ENCODE measurements at regions not wholly inside any gene's neighbourhood (a gene's known extent, or its start where the extent isn't known, plus 50 kb on each side); places are given as distances from the start of the nearest gene placed in this dataset.

DNA sequence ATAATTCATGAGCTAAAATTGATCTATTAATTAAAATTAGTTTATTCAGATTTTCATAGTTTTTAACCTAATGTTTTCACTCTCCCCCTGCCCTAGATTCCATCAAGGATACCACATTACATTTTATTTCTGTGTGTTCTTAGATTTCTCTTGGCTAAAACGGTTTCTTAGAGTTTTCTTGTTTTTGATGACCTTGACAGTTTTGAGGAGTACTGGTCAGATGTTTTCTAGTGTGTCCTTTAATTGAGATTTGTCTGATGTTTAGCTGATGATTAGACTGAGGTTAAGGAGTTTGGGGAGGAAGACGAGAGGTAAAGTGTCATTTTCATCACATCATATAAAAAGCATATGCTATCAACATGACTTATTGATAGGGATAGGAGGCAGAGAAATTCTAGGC lies 475.9 kb downstream of the SQOR start:
- Histone ChIP-seq H3K4me3 (ENCODE audit: insufficient read depth, low read depth, low read length) (no peak overlapping the region), H3K36me3 (replicated peaks; ENCODE audit: control insufficient read depth, insufficient read depth, low read length) (no peaks in the 10 kb centered on the region), H3K27me3 (ENCODE audit: control insufficient read depth, insufficient read depth, low read length) (no peaks in the 10 kb centered on the region)
- DNase-seq: no peak

DNA sequence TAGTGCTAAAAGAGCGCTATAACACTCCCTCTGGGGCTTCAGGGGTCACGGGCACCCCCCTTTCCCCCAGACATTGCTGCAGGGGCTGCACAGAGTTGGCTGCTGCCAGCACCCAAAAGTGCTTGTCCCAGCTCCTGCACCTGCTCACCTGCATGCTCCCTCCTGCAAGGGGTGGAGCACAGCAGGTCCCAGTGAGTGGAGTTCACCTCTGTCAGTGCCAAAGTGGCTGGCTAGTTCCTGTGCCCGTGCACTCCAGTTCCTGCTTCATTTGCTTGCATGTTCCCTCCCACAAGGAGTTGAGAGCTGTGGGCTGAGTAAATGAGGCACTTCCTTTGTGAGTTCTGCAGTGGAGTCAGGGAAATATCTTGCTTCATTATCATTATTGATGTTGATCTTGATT lies 476.9 kb downstream of the SQOR start:
- Histone ChIP-seq H3K27me3 (ENCODE audit: control insufficient read depth, insufficient read depth, low read length) (no peaks in the 10 kb centered on the region), H3K4me3 (ENCODE audit: insufficient read depth, low read depth, low read length) (no peak overlapping the region), H3K36me3 (replicated peaks; ENCODE audit: control insufficient read depth, insufficient read depth, low read length) (no peaks in the 10 kb centered on the region)
- no peak for DNase-seq

DNA sequence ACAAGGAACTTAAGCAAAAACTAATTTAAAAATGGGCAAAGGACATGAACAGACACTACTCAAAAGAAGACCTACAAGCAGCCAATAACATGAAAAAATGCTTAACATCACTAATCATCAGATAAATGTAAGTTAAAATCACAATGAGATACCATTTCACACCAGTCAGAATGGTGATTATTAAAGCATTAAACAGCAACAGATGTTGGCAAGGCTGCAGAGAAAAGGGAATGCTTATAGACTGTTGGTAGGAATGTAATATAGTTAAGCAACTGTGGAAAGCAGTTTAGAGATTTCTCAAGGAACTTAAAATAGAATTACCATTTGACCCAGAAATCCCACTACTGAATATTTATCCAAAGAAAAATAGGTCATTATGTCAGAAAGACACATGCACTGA lies 482.2 kb downstream of the SQOR start:
- no peak for DNase-seq
- Histone ChIP-seq H3K27me3 (ENCODE audit: control insufficient read depth, insufficient read depth, low read length) (no peaks in the 10 kb centered on the region), H3K36me3 (replicated peaks; ENCODE audit: control insufficient read depth, insufficient read depth, low read length) (no peaks in the 10 kb centered on the region), H3K4me3 (ENCODE audit: insufficient read depth, low read depth, low read length) (no peak overlapping the region)

DNA sequence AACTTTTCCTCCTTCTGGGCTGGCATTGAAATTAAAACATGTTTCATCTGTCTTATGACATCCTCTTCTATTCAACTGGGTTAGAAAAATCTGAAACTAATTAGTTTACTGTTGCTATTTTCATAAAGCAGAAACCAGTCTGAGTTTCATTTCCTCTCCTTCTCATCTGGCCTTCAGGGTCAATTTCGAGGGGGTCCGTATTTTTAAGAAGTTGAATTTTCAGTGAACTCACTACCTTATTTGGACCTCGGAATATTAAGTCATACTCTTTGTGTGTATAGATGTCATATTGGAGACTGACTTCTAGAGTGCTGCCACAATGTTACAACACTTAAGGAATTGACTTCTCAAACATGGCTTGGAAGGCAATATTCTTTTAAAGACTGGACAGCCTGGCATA lies 485.9 kb downstream of the SQOR start:
- DNase-seq: no peak
- no peaks in the 10 kb centered on the region for H3K27me3 ChIP-seq (ENCODE audit: control insufficient read depth, insufficient read depth, low read length)
- no peaks in the 10 kb centered on the region for H3K36me3 ChIP-seq (replicated peaks; ENCODE audit: control insufficient read depth, insufficient read depth, low read length)
- no peak overlapping the region for H3K4me3 ChIP-seq (ENCODE audit: insufficient read depth, low read depth, low read length)

DNA sequence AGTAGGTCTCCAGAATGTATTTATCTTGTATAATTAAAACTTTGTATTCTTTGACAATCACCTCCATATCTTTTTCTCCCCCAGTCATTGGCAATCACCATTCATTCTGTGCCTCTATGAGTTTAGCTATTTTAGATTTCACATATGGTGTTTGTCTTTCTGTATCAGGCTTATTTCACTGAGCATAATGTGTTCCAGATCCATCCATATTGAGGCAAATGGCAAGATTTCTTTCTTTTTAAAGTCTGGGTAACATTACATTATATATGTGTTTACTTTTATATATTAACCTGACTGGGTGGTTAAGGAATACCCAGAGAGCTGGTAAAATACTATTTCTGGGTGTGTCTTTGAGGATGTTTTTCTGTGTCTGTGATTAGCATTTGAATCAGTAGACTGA lies 486.6 kb downstream of the SQOR start:
- Histone ChIP-seq H3K36me3 (replicated peaks; ENCODE audit: control insufficient read depth, insufficient read depth, low read length) (no peaks in the 10 kb centered on the region), H3K4me3 (ENCODE audit: insufficient read depth, low read depth, low read length) (no peak overlapping the region), H3K27me3 (ENCODE audit: control insufficient read depth, insufficient read depth, low read length) (no peaks in the 10 kb centered on the region)
- no peak for DNase-seq

DNA sequence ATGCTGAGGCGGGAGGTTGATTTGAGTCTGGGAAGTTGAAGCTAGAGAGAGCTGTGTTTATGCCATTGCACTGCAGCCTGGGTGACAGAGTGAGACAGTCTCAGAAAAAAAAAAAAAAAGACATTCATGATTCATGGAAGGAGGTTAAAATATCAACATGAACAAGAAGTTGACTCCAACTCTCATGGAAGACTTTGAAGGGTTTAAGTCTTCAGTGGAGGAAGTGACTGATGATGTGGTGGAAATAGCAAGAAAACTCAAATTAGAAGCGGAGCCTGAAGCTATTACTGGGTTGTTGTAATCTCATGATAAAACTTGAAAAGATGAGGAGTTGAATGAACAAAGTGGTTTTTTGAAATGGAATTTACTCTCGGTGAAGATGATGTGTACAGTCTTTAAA lies 491.8 kb downstream of the SQOR start:
- H3K4me3 ChIP-seq (ENCODE audit: insufficient read depth, low read depth, low read length): no peak overlapping the region
- no peaks in the 10 kb centered on the region for H3K36me3 ChIP-seq (replicated peaks; ENCODE audit: control insufficient read depth, insufficient read depth, low read length)
- no peak for DNase-seq
- H3K27me3 ChIP-seq (ENCODE audit: control insufficient read depth, insufficient read depth, low read length): no peaks in the 10 kb centered on the region

DNA sequence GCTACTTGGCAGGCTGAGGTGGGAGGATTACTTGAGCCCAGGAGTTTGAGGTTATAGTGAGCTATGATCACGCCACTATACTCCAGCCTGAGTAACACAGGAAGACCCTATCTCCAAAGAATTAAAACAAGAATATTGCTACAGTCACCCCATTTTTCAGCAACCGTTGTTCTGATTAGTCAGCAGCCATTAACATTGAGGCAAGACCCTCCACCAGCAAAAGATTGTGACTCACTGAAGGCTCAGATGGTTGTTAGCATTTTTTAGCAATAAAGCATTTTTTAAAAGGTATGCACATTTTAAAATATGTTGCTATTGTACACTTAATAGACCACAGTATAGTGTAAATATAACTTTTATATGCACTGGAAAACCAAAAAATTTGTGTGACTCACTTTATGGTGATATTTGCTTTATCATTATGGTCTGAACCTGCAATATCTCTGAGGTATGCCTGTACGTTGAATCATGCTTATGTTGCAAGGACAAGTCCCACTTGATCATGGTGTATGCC lies 492.6 kb downstream of the SQOR start:
- no peak for DNase-seq

DNA sequence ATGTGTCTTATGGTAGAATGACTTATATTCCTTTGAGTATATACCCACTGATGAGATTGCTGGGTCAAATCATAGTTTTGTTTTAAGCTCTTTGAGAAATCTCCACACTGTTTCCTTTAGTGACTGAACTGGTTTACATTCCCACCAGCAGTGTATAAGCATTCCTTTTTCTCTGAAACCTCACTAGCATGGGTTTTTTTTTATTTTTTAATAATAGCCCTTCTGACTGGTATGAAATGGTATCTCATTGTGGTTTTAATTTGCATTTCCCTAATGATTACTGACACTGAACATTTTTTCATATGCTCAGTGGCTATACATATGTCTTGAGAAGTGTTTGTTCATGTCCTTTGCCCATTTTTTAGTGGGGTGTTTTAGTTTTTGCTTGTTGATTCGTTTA lies 494.3 kb downstream of the SQOR start:
- Histone ChIP-seq H3K27me3 (ENCODE audit: control insufficient read depth, insufficient read depth, low read length) (no peaks in the 10 kb centered on the region), H3K36me3 (replicated peaks; ENCODE audit: control insufficient read depth, insufficient read depth, low read length) (no peaks in the 10 kb centered on the region), H3K4me3 (ENCODE audit: insufficient read depth, low read depth, low read length) (no peak overlapping the region)
- DNase-seq: no peak

More for the DNA sequence above, 492.6 kb downstream of the SQOR start:
- Histone ChIP-seq H3K4me3 (ENCODE audit: insufficient read depth, low read depth, low read length) (no peak overlapping the region), H3K36me3 (replicated peaks; ENCODE audit: control insufficient read depth, insufficient read depth, low read length) (no peaks in the 10 kb centered on the region), H3K27me3 (ENCODE audit: control insufficient read depth, insufficient read depth, low read length) (no peaks in the 10 kb centered on the region)

DNA sequence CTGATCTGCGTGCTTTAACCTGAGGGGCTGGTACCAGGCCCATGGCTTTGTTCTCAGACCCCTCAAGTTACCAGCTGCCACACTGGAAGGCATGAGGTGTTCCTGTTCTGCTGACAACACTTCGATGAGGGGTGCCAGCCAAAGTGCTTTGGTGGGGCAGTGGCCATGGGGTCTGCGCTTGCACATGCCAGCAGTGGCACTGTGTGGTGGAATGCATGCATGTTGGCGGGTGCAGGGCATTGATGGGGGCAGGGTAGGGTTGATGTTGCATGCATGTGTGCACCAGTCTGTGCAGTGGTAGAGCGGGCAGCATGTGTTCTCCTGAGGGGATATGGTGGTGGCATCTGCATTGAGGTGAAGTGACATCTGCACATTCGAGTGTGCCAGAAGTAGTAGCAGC lies 497.0 kb downstream of the SQOR start:
- Histone ChIP-seq H3K4me3 (ENCODE audit: insufficient read depth, low read depth, low read length) (no peak overlapping the region), H3K36me3 (replicated peaks; ENCODE audit: control insufficient read depth, insufficient read depth, low read length) (no peaks in the 10 kb centered on the region), H3K27me3 (ENCODE audit: control insufficient read depth, insufficient read depth, low read length) (no peaks in the 10 kb centered on the region)
- no peak for DNase-seq

DNA sequence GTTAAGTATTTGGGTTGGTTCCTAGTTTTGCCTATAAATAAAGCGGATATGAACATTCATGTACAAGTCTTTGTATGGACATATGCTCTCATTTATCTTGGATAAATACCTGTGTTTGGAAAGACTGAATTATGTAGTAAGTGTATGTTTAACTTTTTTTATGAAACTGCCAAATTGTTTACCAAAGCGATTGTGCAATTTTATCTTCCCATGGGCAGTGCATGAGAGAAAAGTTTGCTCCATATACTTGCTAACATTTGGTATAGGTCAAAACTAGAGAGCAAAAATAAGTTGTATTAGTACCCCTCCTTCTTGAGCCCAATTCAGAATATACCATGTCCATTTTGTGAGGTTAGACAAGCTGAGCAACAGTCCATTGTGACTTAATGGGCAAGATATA lies 502.6 kb downstream of the SQOR start:
- DNase-seq: no peak
- Histone ChIP-seq H3K36me3 (replicated peaks; ENCODE audit: control insufficient read depth, insufficient read depth, low read length) (no peaks in the 10 kb centered on the region), H3K4me3 (ENCODE audit: insufficient read depth, low read depth, low read length) (no peak overlapping the region), H3K27me3 (ENCODE audit: control insufficient read depth, insufficient read depth, low read length) (no peaks in the 10 kb centered on the region)

DNA sequence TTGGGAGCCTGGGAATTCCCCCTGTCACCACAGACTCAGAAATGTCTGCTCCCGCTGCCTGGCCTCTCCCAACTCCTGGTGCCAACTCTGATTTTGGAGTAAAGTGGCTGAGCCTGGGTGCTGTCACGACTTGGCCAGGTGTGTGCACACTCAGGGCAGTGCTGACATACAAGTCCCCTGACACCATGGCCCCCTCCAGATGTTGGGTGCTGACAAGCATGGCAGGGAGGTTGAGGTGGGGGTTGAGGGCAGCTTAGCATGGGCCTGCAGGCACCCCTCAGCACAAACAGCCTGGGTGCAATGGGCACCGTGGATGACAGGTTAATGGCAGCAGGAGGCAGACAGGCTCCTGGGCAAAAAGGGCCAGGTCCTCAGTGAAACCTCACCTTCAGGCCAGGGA lies 511.2 kb downstream of the SQOR start:
- no peak overlapping the region for H3K4me3 ChIP-seq (ENCODE audit: insufficient read depth, low read depth, low read length)
- H3K36me3 ChIP-seq (replicated peaks; ENCODE audit: control insufficient read depth, insufficient read depth, low read length): no peaks in the 10 kb centered on the region
- DNase-seq: no peak
- no peaks in the 10 kb centered on the region for H3K27me3 ChIP-seq (ENCODE audit: control insufficient read depth, insufficient read depth, low read length)

DNA sequence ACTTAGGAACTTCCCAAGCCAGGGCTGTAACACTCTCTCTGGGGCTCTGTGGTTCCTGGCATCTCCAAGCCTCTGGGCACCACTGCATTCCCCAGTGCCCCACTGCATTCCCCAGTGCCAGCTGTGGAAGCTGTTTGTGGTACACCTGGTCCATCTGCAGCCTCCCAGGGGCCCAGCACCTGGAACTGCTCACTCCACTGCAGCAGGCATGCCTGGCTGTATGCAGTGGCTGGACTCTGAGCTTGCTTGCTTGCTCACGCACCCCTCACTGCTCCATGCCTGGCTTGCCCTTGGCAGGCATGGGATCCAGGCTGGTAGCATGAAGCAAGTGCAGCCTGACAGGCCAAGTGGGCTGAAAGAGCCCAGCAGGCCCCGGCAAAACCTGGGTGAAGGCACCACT lies 512.1 kb downstream of the SQOR start:
- no peak overlapping the region for H3K4me3 ChIP-seq (ENCODE audit: insufficient read depth, low read depth, low read length)
- no peaks in the 10 kb centered on the region for H3K36me3 ChIP-seq (replicated peaks; ENCODE audit: control insufficient read depth, insufficient read depth, low read length)
- no peak for DNase-seq
- H3K27me3 ChIP-seq (ENCODE audit: control insufficient read depth, insufficient read depth, low read length): no peaks in the 10 kb centered on the region

DNA sequence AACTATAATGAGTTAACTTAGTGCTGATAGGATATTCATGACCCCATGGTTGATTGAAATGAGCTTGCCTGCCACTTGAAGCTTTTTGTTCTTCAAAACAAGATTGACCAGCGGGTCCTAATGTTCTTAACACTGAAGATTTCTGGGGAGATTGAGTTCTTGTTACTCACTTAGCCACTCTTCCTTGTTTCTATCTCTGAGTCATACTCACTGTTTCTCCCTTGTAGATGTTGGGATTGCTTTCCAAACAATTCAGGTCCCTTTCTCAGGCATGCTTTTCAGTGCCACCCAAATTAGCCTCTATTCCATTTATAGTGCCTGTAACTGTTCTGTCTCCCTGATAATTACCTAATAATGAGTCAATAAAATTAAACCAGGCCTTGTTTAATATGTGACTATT lies 517.0 kb downstream of the SQOR start:
- no peak for DNase-seq
- no peaks in the 10 kb centered on the region for H3K27me3 ChIP-seq (ENCODE audit: control insufficient read depth, insufficient read depth, low read length)

DNA sequence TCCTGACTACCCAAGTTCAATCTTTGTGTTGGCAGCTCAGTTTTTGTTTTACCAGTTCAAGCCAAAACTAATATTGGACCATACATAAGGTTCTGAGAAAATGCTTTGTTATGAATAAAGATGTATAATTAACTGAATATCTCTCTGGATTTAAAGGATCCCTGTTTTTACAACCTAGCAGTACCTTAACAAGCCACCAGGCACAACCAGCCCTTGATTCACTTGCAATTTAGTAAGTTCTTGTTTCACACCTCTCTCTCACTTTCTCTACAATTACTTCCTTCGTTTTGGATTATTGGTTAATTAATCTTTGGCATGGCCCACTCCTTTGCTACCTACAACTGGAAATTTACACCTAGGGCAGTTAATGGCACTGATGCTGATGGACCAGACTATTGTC lies 531.9 kb downstream of the SQOR start:
- DNase-seq: no peak
- no peaks in the 10 kb centered on the region for H3K36me3 ChIP-seq (replicated peaks; ENCODE audit: control insufficient read depth, insufficient read depth, low read length)

More for the DNA sequence above, 517.0 kb downstream of the SQOR start:
- no peak overlapping the region for H3K4me3 ChIP-seq (ENCODE audit: insufficient read depth, low read depth, low read length)
- H3K36me3 ChIP-seq (replicated peaks; ENCODE audit: control insufficient read depth, insufficient read depth, low read length): no peaks in the 10 kb centered on the region

DNA sequence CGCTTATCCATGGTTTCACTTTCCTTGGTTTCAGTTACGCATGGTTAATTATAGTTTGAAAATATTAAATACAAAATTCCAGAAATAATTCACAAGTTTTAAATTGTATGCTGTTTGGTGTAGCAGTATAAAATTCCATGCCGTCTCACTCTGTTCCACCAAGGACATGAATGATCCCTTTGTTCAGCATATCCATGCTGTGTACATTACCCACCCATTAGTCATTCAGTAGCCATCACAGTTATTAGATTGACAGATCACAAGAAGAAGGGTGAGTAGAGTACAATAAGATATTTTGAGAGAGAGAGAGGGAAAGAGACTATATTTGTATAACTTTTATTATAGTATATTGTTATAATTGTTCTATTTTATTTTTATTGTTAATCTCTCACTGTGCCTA lies 535.5 kb downstream of the SQOR start:
- Histone ChIP-seq H3K4me3 (ENCODE audit: insufficient read depth, low read depth, low read length) (no peak overlapping the region), H3K27me3 (ENCODE audit: control insufficient read depth, insufficient read depth, low read length) (no peaks in the 10 kb centered on the region), H3K36me3 (replicated peaks; ENCODE audit: control insufficient read depth, insufficient read depth, low read length) (no peaks in the 10 kb centered on the region)
- DNase-seq: no peak

More for the DNA sequence above, 531.9 kb downstream of the SQOR start:
- Histone ChIP-seq H3K27me3 (ENCODE audit: control insufficient read depth, insufficient read depth, low read length) (no peaks in the 10 kb centered on the region), H3K4me3 (ENCODE audit: insufficient read depth, low read depth, low read length) (no peak overlapping the region)

DNA sequence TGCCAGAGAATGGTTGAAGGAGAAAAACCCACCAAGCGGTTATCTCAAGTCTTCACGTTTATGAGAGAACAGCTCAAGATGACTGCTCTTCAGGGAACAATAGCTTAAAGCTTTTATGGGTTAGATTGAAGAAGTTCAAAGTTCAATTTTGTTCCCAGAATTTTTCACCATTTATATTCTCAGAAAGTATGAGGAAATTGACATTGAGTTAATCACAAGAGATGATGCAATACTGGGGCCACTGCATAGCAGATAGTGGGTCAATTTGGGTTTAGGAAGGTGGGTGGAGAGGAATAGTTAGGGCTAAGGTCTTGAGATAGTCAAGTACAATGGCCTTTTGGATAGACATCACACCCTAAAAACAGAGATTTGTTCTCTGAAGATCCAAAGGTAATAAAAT lies 539.3 kb downstream of the SQOR start:
- Histone ChIP-seq H3K36me3 (replicated peaks; ENCODE audit: control insufficient read depth, insufficient read depth, low read length) (no peaks in the 10 kb centered on the region), H3K4me3 (ENCODE audit: insufficient read depth, low read depth, low read length) (no peak overlapping the region), H3K27me3 (ENCODE audit: control insufficient read depth, insufficient read depth, low read length) (no peaks in the 10 kb centered on the region)
- no peak for DNase-seq

Measured in H7 (cell line).